IMR-90 (cell line): ENCODE measurements at regions not wholly inside any gene's neighbourhood (a gene's known extent, or its start where the extent isn't known, plus 50 kb on each side); places are given as distances from the start of the nearest gene placed in this dataset.
"Not testable (repeated sequence)": the region's sequence is repeated elsewhere in the genome, so short reads cannot be mapped to it uniquely, and the experiment has no call there.

Experiments
- ATAC-seq: fragments of 200-7000 bp; cut with Tn5 transposase; 2 replicates; pipeline ENCODE4 v1.9.1; 2020; ENCODE audit warnings: low read depth, mild to moderate bottlenecking, moderate library complexity
- BruUV-seq: library from RNA; stranded (reverse); fragments of 400-500 nt; replicated peaks from 2 replicates; lab custom pipeline; 2021; lab: Mats Ljungman, UMichigan
- CTCF ChIA-PET: fragments of 300-600 bp; formaldehyde crosslinking; extraction: SDS; loops from one replicate; lab custom pipeline; 2021; ENCODE audit warnings: antibody characterized with exemption; lab: Yijun Ruan, JAX
- POLR2A ChIA-PET: fragments of 300-600 bp; sonication (Branson Sonifier 250); formaldehyde crosslinking; loops from one replicate; lab custom pipeline; 2022; ENCODE audit warnings: antibody characterized with exemption; ENCODE audit not compliant: unreplicated experiment; lab: Charles Lee
- DNase-seq: peaks from one replicate; pipeline ENCODE4 v3.0.0; 2013
- H2AFZ ChIP-seq: replicated peaks from 2 replicates; pipeline ENCODE3; 2013; ENCODE audit warnings: low read length, mild to moderate bottlenecking; ENCODE audit not compliant: poor library complexity
- H2AK5ac ChIP-seq: 2 replicates; pipeline ENCODE4 v1.6.1; 2013; ENCODE audit warnings: low read depth, low read length, inconsistent platforms
- H2AK9ac ChIP-seq: replicated peaks from 2 replicates; pipeline ENCODE3; 2013; ENCODE audit warnings: mild to moderate bottlenecking, low read depth, low read length, moderate library complexity; ENCODE audit not compliant: poor library complexity
- H2BK120ac ChIP-seq: 2 replicates; pipeline ENCODE4 v1.6.1; 2013; ENCODE audit warnings: low read depth, low read length, inconsistent platforms
- H2BK15ac ChIP-seq: 3 replicates; pipeline ENCODE4 v1.6.1; 2013; ENCODE audit warnings: low read depth, low read length, inconsistent platforms
- H2BK20ac ChIP-seq: 2 replicates; pipeline ENCODE4 v1.6.1; 2013; ENCODE audit warnings: low read depth, mild to moderate bottlenecking, inconsistent platforms, low read length, moderate library complexity
- H2BK5ac ChIP-seq: 2 replicates; pipeline ENCODE4 v1.6.1; 2013; ENCODE audit warnings: mild to moderate bottlenecking, low read depth, low read length, inconsistent platforms; ENCODE audit not compliant: poor library complexity, severe bottlenecking
- H3K14ac ChIP-seq: replicated peaks from 2 replicates; pipeline ENCODE4 v1.6.1; 2013; ENCODE audit warnings: low read depth, low read length, inconsistent platforms
- H3K18ac ChIP-seq: 2 replicates; pipeline ENCODE4 v1.6.1; 2013; ENCODE audit warnings: low read depth, low read length, control low read depth
- H3K23ac ChIP-seq: 2 replicates; pipeline ENCODE4 v1.6.1; 2013; ENCODE audit warnings: low read depth, low read length, inconsistent platforms
- H3K27ac ChIP-seq: 2 replicates; pipeline ENCODE4 v1.5.1; 2013; ENCODE audit warnings: mild to moderate bottlenecking, control low read depth, low read length; ENCODE audit not compliant: insufficient read depth
- H3K27me3 ChIP-seq: 2 replicates; pipeline ENCODE4 v1.6.1; 2013; ENCODE audit warnings: low read length; ENCODE audit not compliant: control insufficient read depth, insufficient read depth
- H3K36me3 ChIP-seq: 2 replicates; pipeline ENCODE4 v1.6.1; 2013; ENCODE audit warnings: low read length, mixed read lengths; ENCODE audit not compliant: control insufficient read depth, insufficient read depth
- H3K4ac ChIP-seq: 2 replicates; pipeline ENCODE4 v1.6.1; 2013; ENCODE audit warnings: low read depth, low read length, inconsistent platforms
- H3K4me1 ChIP-seq: 2 replicates; pipeline ENCODE4 v1.6.1; 2013; ENCODE audit warnings: low read length, mixed read lengths; ENCODE audit not compliant: control insufficient read depth, insufficient read depth
- H3K4me2 ChIP-seq: 2 replicates; pipeline ENCODE4 v1.6.1; 2013; ENCODE audit warnings: low read depth, mild to moderate bottlenecking, control low read depth, low read length, moderate library complexity
- H3K4me3 ChIP-seq: 2 replicates; pipeline ENCODE4 v1.5.1; 2013; ENCODE audit warnings: low read depth, mild to moderate bottlenecking, control low read depth, low read length, moderate library complexity; ENCODE audit not compliant: insufficient read depth
- H3K56ac ChIP-seq: 2 replicates; pipeline ENCODE4 v1.6.1; 2013; ENCODE audit warnings: low read length, inconsistent platforms; ENCODE audit not compliant: insufficient read depth; ENCODE audit errors: extremely low read depth
- H3K79me1 ChIP-seq, 2 experiments: 2 replicates each; pipeline ENCODE4 v1.6.1; 2013; ENCODE audit warnings: low read length in 2 of 2, inconsistent platforms in 1 of 2, low read depth in 1 of 2
- H3K9ac ChIP-seq: 2 replicates; pipeline ENCODE4 v1.6.1; 2013; ENCODE audit warnings: low read depth, low read length, control low read depth
- H3K9me1 ChIP-seq: 2 replicates; pipeline ENCODE4 v1.6.1; 2013; ENCODE audit warnings: low read length, inconsistent platforms; ENCODE audit not compliant: insufficient read depth
- H3K9me3 ChIP-seq: 2 replicates; pipeline ENCODE4 v1.6.1; 2013; ENCODE audit warnings: low read length; ENCODE audit not compliant: control insufficient read depth, insufficient read depth
- H4K20me1 ChIP-seq: 2 replicates; pipeline ENCODE4 v1.6.1; 2013; ENCODE audit warnings: low read length, inconsistent platforms; ENCODE audit not compliant: insufficient read depth
- H4K5ac ChIP-seq: 2 replicates; pipeline ENCODE4 v1.6.1; 2013; ENCODE audit warnings: mild to moderate bottlenecking, low read depth, low read length, control low read depth
- H4K8ac ChIP-seq, 2 experiments: 2 replicates each; pipeline ENCODE4 v1.6.1; 2013; ENCODE audit warnings: low read depth in 2 of 2, low read length in 2 of 2, control low read depth in 1 of 2, inconsistent platforms in 1 of 2
- H4K91ac ChIP-seq: 2 replicates; pipeline ENCODE4 v1.6.1; 2013; ENCODE audit warnings: low read depth, low read length, inconsistent platforms; ENCODE audit not compliant: insufficient read depth
- WGBS, 2 experiments: methylation state at CpG; one replicate each; pipeline versions ENCODE4 v1.1.5 to v1.1.7; 2013; ENCODE audit warnings: missing lambda C conversion rate in 2 of 2; ENCODE audit not compliant: insufficient read length in 1 of 2; ENCODE audit errors: extremely low coverage in 2 of 2; 5-methylcytosine and 5-hydroxymethylcytosine counted together
- dilution Hi-C: fragments of 300-500 bp; cut with HindIII; formaldehyde crosslinking; loops from one replicate; pipeline ENCODE4 v1.14.3; 2018; ENCODE audit warnings: low sequenced_read_pairs; ENCODE audit not compliant: unreplicated experiment
- in situ Hi-C: fragments of 300-500 bp; cut with MboI; formaldehyde crosslinking; loops from 3 replicates; pipeline ENCODE4 v1.14.3; 2019; ENCODE audit warnings: low sequenced_read_pairs, inconsistent platforms, mixed read lengths
- intact Hi-C: fragments of 100-400 bp; cut with micrococcal nuclease; formaldehyde crosslinking; loops from 2 replicates; pipeline ENCODE4 v1.10.0; 2022

DNA sequence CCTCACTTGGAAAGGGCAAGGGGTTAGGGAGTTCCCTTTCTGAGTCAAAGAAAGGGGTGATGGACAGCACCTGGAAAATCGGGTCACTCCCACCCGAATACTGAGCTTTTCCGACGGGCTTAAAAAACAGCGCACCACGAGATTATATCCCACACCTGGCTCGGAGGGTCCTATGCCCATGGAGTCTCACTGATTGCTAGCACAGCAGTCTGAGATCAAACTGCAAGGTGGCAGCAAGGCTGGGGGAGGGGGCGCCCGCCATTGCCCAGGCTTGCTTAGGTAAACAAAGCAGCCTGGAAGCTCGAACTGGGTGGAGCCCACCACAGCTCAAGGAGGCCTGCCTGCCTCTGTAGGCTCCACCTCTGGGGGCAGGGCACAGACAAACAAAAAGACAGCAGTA lies 336.0 kb upstream of the NMUR2 start:
- ATAC-seq, H2BK120ac ChIP-seq, H3K27ac ChIP-seq, H2BK15ac ChIP-seq, H3K4me1 ChIP-seq, H4K91ac ChIP-seq, H2AFZ ChIP-seq, POLR2A ChIA-PET, dilution Hi-C loops, H3K9ac ChIP-seq, H3K4me2 ChIP-seq, H3K4me3 ChIP-seq, H2BK20ac ChIP-seq, H4K20me1 ChIP-seq, H2AK9ac ChIP-seq, H3K56ac ChIP-seq, H3K27me3 ChIP-seq, H3K23ac ChIP-seq, DNase-seq, in situ Hi-C loops, H4K5ac ChIP-seq, H3K18ac ChIP-seq, H3K14ac ChIP-seq, H2BK5ac ChIP-seq, H3K9me1 ChIP-seq, BruUV-seq, H2AK5ac ChIP-seq, intact Hi-C loops, CTCF ChIA-PET, H4K8ac ChIP-seq, H3K4ac ChIP-seq, H3K79me1 ChIP-seq, H3K36me3 ChIP-seq: not testable (repeated sequence)
- peaks cover 12% of the 10 kb centered on the region for H3K9me3 ChIP-seq
- 100% methylated on average over 1 of the region's 10 CpGs; no CpG with 5 or more reads in 1 of the 2 experiments for WGBS, 2 experiments

DNA sequence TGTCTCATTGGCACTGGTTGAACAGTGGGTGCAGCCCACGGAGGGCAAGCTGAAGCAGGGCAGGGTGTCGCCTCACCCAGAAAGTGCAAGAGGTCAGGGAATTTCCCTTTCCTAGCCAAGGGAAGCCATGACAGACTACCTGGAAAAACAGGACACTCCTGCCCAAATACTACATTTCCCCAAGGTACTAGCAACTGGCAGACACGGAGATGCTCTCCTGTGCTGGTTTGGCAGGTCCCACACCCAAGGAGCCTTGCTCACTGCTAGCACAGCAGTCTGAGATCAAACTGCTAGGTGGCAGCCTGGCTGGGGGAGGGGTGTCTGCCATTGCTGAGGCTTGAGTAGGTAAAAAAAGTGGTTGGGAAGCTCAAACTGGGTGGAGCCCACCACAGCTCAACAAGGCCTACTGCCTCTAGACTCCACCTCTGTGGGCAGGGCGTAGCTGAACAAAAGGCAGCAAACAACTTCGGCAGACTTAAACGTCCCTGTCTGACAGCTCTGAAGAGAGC lies 382.7 kb upstream of the NMUR2 start:
- intact Hi-C loops, H3K4me2 ChIP-seq, BruUV-seq, H3K9me1 ChIP-seq, H3K23ac ChIP-seq, POLR2A ChIA-PET, H4K91ac ChIP-seq, H3K36me3 ChIP-seq, H3K14ac ChIP-seq, H3K4me1 ChIP-seq, H3K9ac ChIP-seq, H3K27ac ChIP-seq, H2BK5ac ChIP-seq, H3K79me1 ChIP-seq, H3K56ac ChIP-seq, dilution Hi-C loops, H4K5ac ChIP-seq, H3K18ac ChIP-seq, H2BK15ac ChIP-seq, H3K4me3 ChIP-seq, ATAC-seq, H4K20me1 ChIP-seq, H3K27me3 ChIP-seq, H2AFZ ChIP-seq, H4K8ac ChIP-seq, CTCF ChIA-PET, DNase-seq, H3K4ac ChIP-seq, H2BK120ac ChIP-seq, H2AK9ac ChIP-seq, in situ Hi-C loops, H2BK20ac ChIP-seq, H2AK5ac ChIP-seq: not testable (repeated sequence)
- H3K9me3 ChIP-seq, result peaks cover 12% of the 10 kb centered on the region
- no CpG with 5 or more reads among the region's 6 CpGs for WGBS, 2 experiments
